Adrenal gland (tissue), 9 donors: ENCODE measurements at regions not wholly inside any gene's neighbourhood (a gene's known extent, or its start where the extent isn't known, plus 50 kb on each side); places are given as distances from the start of the nearest gene placed in this dataset.

ENCODE experiments used
- DNase-seq, 7 donors: peaks; one replicate each; pipeline ENCODE4 v3.0.0-alpha.2; 2019 to 2020
- H3K27ac ChIP-seq, 5 donors: fragments of 200-600 bp; sonication (generic) in 4 of 5; 1 replicate in 3 of 5; 2 replicates in 2 of 5; pipeline versions ENCODE4 v1.5.1 to v1.8.0; 2016 to 2020; ENCODE audit warnings: mild to moderate bottlenecking in 1 of 5
- H3K27me3 ChIP-seq: fragments of 200-600 bp; 2 replicates; pipeline ENCODE4 v1.8.0; 2021
- H3K36me3 ChIP-seq, 2 donors: fragments of 200-600 bp; replicated peaks in 1 of 2; 1 replicate in 1 of 2; 2 replicates in 1 of 2; pipeline versions ENCODE4 v1.5.1 to v1.8.0; 2018 to 2022
- H3K4me1 ChIP-seq, 2 donors: fragments of 200-600 bp; replicated peaks in 1 of 2; 1 replicate in 1 of 2; 2 replicates in 1 of 2; pipeline versions ENCODE4 v1.5.1 to v1.8.0; 2018 to 2021
- H3K4me3 ChIP-seq, 4 donors: fragments of 200-600 bp; sonication (generic) in 3 of 4; one replicate each; pipeline ENCODE4 v1.5.1; 2016 to 2018
- H3K9me3 ChIP-seq, 3 donors: fragments of 200-600 bp; sonication (generic) in 1 of 3; replicated peaks in 1 of 3; 1 replicate in 2 of 3; 2 replicates in 1 of 3; pipeline versions ENCODE4 v1.5.1 to v1.8.0; 2016 to 2021
- POLR2A ChIP-seq, 2 donors: fragments of 450-650 bp; IDR thresholded peaks; one replicate each; pipeline ENCODE4 v1.6.1; 2017; ENCODE audit warnings: antibody characterized with exemption in 2 of 2, mild to moderate bottlenecking in 2 of 2, moderate library complexity in 1 of 2
- WGBS, 4 donors: extraction: QIAGEN DNeasy Blood & Tissue Kit in 2 of 4; methylation state at CpG; one replicate each; pipeline versions ENCODE4 v1.1.5 to v1.1.7; 2013 to 2017; 5-methylcytosine and 5-hydroxymethylcytosine counted together
- intact Hi-C, 2 donors: fragments of 100-400 bp; cut with DNase I; formaldehyde crosslinking; loops; one replicate each; pipeline versions ENCODE4 v1.14.1 to v1.15.0; 2022 to 2023
- TF ChIP-seq, protein P1 (sequence below), 6 experiments: fragments of 450-650 bp in 4 of 6; fragments of 200-600 bp in 2 of 6; sonication (generic) in 1 of 6; IDR thresholded peaks; 1 replicate in 5 of 6; 2 replicates in 1 of 6; pipeline versions ENCODE4 v1.5.1 to v1.8.0; 2016 to 2021; ENCODE audit warnings: antibody characterized with exemption in 6 of 6, mild to moderate bottlenecking in 2 of 6, moderate library complexity in 1 of 6
- donor health status: healthy with polysubstance abuse.
- donor health status: Bipolar disorder and iron deficiency.
- donor health status: DM: yes; HTN: yes; CAD: no.
- donor health status: DM: no; HTN: no; CAD: no.
- donor health status: DM: no; HTN: no; CAD: no.

DNA sequence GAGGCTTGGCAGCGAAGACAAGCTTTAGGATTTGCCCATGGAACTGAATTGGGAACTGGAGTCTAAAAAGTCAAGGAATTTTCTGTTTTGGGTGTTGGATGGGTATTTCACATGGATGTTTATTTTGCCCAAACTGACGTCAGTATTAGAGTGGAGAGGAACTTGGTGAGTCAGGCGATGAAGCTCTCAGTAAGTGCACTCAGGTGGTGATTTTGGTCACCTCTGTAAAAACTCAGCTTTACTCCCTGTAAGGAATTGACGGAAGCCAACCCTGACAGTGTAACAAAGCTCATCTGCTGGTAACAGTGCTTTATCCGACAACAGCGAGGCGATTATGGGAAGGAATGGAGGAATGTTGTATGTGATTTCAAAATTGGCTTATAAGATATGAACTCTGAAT, 77.0 kb upstream of the PGRMC2 start:
- H3K9me3 ChIP-seq, result no peaks in the 10 kb centered on the region
- no peak for TF ChIP-seq POLR2A (IDR thresholded peaks at IDR 0.05)
- TF ChIP-seq, protein P1, sequence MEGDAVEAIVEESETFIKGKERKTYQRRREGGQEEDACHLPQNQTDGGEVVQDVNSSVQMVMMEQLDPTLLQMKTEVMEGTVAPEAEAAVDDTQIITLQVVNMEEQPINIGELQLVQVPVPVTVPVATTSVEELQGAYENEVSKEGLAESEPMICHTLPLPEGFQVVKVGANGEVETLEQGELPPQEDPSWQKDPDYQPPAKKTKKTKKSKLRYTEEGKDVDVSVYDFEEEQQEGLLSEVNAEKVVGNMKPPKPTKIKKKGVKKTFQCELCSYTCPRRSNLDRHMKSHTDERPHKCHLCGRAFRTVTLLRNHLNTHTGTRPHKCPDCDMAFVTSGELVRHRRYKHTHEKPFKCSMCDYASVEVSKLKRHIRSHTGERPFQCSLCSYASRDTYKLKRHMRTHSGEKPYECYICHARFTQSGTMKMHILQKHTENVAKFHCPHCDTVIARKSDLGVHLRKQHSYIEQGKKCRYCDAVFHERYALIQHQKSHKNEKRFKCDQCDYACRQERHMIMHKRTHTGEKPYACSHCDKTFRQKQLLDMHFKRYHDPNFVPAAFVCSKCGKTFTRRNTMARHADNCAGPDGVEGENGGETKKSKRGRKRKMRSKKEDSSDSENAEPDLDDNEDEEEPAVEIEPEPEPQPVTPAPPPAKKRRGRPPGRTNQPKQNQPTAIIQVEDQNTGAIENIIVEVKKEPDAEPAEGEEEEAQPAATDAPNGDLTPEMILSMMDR (IDR thresholded peaks at IDR 0.05), result no peak
- 90 to 94% (median 93%) methylated on average over 7 of the region's 7 CpGs for WGBS, 4 donors
- intact Hi-C loops, result no loop called here
- H3K36me3 ChIP-seq, result no peaks in the 10 kb centered on the region
- H3K27me3 ChIP-seq, result no peaks in the 10 kb centered on the region
- no peak for DNase-seq
- H3K27ac ChIP-seq, result no peak overlapping the region
- H3K4me3 ChIP-seq, result no peak overlapping the region
- H3K4me1 ChIP-seq, result no peaks in the 10 kb centered on the region

DNA sequence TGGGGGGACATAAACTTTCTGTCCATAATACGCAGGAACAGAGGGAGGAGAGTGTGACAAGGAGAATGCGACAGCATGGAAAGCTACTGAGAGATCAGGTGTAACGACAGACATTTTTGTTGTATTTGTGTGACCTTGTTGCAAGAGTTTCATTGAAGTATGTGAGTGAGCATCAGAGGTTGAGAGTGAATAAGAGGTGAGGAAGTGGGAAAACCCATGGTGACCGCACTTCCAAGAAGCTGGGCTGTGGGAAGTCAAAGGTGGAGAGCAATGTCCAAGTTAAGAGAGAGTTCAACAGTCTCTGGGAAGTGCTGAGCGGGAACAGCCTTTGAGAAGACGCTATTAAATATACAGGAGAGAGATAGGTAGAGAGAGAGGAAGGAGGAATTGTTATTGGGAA, 76.4 kb upstream of the PGRMC2 start:
- no peaks in the 10 kb centered on the region for H3K36me3 ChIP-seq
- H3K27ac ChIP-seq, result no peak overlapping the region
- H3K4me1 ChIP-seq, result no peaks in the 10 kb centered on the region
- no peaks in the 10 kb centered on the region for H3K9me3 ChIP-seq
- no peak overlapping the region for H3K4me3 ChIP-seq
- no peak for DNase-seq
- no peak for TF ChIP-seq POLR2A (IDR thresholded peaks at IDR 0.05)
- TF ChIP-seq, protein P1 (IDR thresholded peaks at IDR 0.05), result no peak
- WGBS, 4 donors, result 95 to 97% (median 96%) methylated on average over 6 of the region's 6 CpGs
- no peaks in the 10 kb centered on the region for H3K27me3 ChIP-seq
- intact Hi-C loops, result no loop called here

DNA sequence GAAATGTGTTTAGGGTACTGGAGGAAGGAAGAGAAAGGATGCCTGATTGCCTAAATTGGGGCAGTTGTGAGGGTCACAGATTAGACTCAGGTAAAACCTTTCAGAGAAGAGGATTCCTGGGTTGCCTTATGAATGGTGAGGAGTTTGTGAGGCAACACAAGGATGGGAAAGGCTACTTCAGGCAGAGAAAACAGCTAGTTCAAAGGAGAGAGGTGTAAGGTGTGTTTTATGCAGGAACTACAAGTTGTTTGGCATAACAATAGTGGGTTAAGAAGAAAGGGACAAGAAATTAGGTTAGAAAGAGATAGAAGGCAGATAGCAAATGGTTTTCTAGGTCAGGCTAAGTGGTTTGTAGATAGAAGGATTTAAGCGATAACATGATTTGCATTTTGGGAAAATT, 75.1 kb upstream of the PGRMC2 start:
- intact Hi-C loops, result no loop called here
- Histone ChIP-seq H3K4me3 (no peak overlapping the region), H3K27me3 (no peaks in the 10 kb centered on the region), H3K9me3 (no peaks in the 10 kb centered on the region), H3K4me1 (no peaks in the 10 kb centered on the region), H3K36me3 (no peaks in the 10 kb centered on the region), H3K27ac (no peak overlapping the region)
- WGBS, 4 donors, result 91 to 98% (median 93%) methylated on average over 1 of the region's 1 CpG
- no peak for TF ChIP-seq POLR2A (IDR thresholded peaks at IDR 0.05)
- TF ChIP-seq, protein P1 (IDR thresholded peaks at IDR 0.05), result no peak
- DNase-seq, result no peak

DNA sequence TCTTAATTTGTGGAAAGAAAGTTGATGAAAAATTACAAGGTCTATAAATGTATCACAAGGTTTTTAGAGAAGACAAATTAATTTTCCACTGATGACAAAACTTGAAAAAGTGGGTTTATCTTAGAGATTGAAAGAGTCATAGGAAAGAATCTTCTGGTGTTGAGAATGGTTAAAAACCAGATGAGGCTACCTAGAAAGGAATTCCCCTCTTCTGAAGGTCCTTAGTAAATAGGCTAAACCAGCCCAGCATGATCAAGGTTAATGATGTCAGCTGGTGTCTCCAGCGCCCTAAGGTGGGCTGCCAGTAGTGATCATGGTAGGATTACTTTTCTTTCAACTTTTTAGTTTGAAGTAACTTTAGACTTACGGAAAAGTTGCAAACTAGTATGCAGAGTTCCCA, 71.8 kb upstream of the PGRMC2 start:
- Histone ChIP-seq H3K27me3 (no peaks in the 10 kb centered on the region), H3K27ac (no peak overlapping the region), H3K36me3 (no peaks in the 10 kb centered on the region), H3K4me1 (peaks cover 0 to 15% of the 10 kb centered on the region in 2 donors), H3K9me3 (no peaks in the 10 kb centered on the region), H3K4me3 (no peak overlapping the region)
- TF ChIP-seq, protein P1 (IDR thresholded peaks at IDR 0.05), result no peak
- TF ChIP-seq POLR2A (IDR thresholded peaks at IDR 0.05), result no peak
- no peak for DNase-seq
- intact Hi-C loops, result no loop called here
- WGBS, 4 donors, result 80 to 86% (median 84%) methylated on average over 2 of the region's 2 CpGs
